Uterus (tissue), 2 donors: ENCODE measurements at regions not wholly inside any gene's neighbourhood (a gene's known extent, or its start where the extent isn't known, plus 50 kb on each side); places are given as distances from the start of the nearest gene placed in this dataset.

ENCODE experiments used
- POLR2A ChIP-seq, 2 donors: fragments of 450-650 bp; IDR thresholded peaks; one replicate each; pipeline ENCODE4 v1.6.1; 2016; ENCODE audit warnings: antibody characterized with exemption in 2 of 2, mild to moderate bottlenecking in 1 of 2, moderate library complexity in 1 of 2
- TF ChIP-seq, protein P1 (sequence below), 4 experiments: fragments of 200-600 bp in 2 of 4; fragments of 450-650 bp in 2 of 4; sonication (generic) in 2 of 4; IDR thresholded peaks; one replicate each; pipeline ENCODE4 v1.5.1; 2016 to 2019; ENCODE audit warnings: antibody characterized with exemption in 4 of 4, mild to moderate bottlenecking in 2 of 4, moderate library complexity in 1 of 4

- no peak for TF ChIP-seq POLR2A (IDR thresholded peaks at IDR 0.05)
- TF ChIP-seq, protein P1, sequence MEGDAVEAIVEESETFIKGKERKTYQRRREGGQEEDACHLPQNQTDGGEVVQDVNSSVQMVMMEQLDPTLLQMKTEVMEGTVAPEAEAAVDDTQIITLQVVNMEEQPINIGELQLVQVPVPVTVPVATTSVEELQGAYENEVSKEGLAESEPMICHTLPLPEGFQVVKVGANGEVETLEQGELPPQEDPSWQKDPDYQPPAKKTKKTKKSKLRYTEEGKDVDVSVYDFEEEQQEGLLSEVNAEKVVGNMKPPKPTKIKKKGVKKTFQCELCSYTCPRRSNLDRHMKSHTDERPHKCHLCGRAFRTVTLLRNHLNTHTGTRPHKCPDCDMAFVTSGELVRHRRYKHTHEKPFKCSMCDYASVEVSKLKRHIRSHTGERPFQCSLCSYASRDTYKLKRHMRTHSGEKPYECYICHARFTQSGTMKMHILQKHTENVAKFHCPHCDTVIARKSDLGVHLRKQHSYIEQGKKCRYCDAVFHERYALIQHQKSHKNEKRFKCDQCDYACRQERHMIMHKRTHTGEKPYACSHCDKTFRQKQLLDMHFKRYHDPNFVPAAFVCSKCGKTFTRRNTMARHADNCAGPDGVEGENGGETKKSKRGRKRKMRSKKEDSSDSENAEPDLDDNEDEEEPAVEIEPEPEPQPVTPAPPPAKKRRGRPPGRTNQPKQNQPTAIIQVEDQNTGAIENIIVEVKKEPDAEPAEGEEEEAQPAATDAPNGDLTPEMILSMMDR (IDR thresholded peaks at IDR 0.05) = no peak
Measured at GRCh38 chr5:136661026-136661425, 295.7 kb upstream of the TRPC7 start.
